Body of pancreas (tissue), 4 donors: ENCODE measurements at regions not wholly inside any gene's neighbourhood (a gene's known extent, or its start where the extent isn't known, plus 50 kb on each side); places are given as distances from the start of the nearest gene placed in this dataset.

Experiments
- ATAC-seq: fragments of 150-250 bp; one replicate; pipeline ENCODE4 v1.9.1; 2016
- DNase-seq, 4 donors: peaks; one replicate each; pipeline ENCODE4 v3.0.0-alpha.2; 2019
- H3K27ac ChIP-seq, 4 donors: fragments of 200-600 bp; sonication (generic); 1 replicate in 3 of 4; 2 replicates in 1 of 4; pipeline versions ENCODE4 v1.5.1 to v1.6.1; 2016 to 2019; ENCODE audit warnings: mild to moderate bottlenecking in 1 of 4, mixed read lengths in 1 of 4, moderate library complexity in 1 of 4
- H3K27me3 ChIP-seq, 2 donors: fragments of 200-600 bp; sonication (generic); one replicate each; pipeline ENCODE4 v1.6.0; 2016; ENCODE audit warnings: mild to moderate bottlenecking in 1 of 2
- H3K36me3 ChIP-seq, 2 donors: fragments of 200-600 bp; sonication (generic); replicated peaks in 1 of 2; 2 replicates each; pipeline ENCODE4 v1.5.1; 2016; ENCODE audit warnings: low read depth in 2 of 2; ENCODE audit not compliant: insufficient read depth in 1 of 2
- H3K4me1 ChIP-seq: fragments of 200-600 bp; sonication (generic); one replicate; pipeline ENCODE4 v1.6.0; 2016
- H3K4me3 ChIP-seq, 2 donors: fragments of 200-600 bp; sonication (generic); 1 replicate in 1 of 2; 2 replicates in 1 of 2; pipeline ENCODE4 v1.5.1; 2016 to 2019
- H3K9me3 ChIP-seq, 3 donors: fragments of 200-600 bp; sonication (generic); 1 replicate in 2 of 3; 2 replicates in 1 of 3; pipeline ENCODE4 v1.5.1; 2016
- CTCF ChIP-seq, 7 experiments: fragments of 450-650 bp in 4 of 7; fragments of 200-600 bp in 3 of 7; sonication (generic) in 3 of 7; IDR thresholded peaks; one replicate each; pipeline ENCODE4 v1.5.1; 2016 to 2019; ENCODE audit warnings: antibody characterized with exemption in 7 of 7
- POLR2A ChIP-seq, 3 donors: fragments of 450-650 bp; IDR thresholded peaks; one replicate each; pipeline ENCODE4 v1.6.1; 2016; ENCODE audit warnings: antibody characterized with exemption in 3 of 3, mild to moderate bottlenecking in 2 of 3
- WGBS, 2 donors: methylation state at CpG; one replicate each; pipeline ENCODE4 v1.1.5; 2017; 5-methylcytosine and 5-hydroxymethylcytosine counted together
- intact Hi-C: fragments of 100-400 bp; cut with DNase I; formaldehyde crosslinking; loops from one replicate; pipeline ENCODE4 v1.15.1; 2023

GRCh38 chr17:13143001-13143400, 125.2 kb upstream of the ELAC2 start:
- H3K4me1 ChIP-seq = no peaks in the 10 kb centered on the region
- H3K4me3 ChIP-seq = no peak overlapping the region
- 89 to 100% methylated on average over 1 of the region's 1 CpG for WGBS, 2 donors
- ATAC-seq (no peak), DNase-seq (no peak)
- no peak overlapping the region for H3K27ac ChIP-seq
- intact Hi-C loops = no loop called here
- TF ChIP-seq POLR2A (IDR thresholded peaks at IDR 0.05) (no peak), CTCF (IDR thresholded peaks at IDR 0.05) (no peak)
- H3K9me3 ChIP-seq = peaks cover 0 to 13% (median 0%) of the 10 kb centered on the region in 3 donors
- no peaks in the 10 kb centered on the region for H3K27me3 ChIP-seq
- no peaks in the 10 kb centered on the region for H3K36me3 ChIP-seq

- Histone ChIP-seq H3K36me3 (no peaks in the 10 kb centered on the region), H3K9me3 (peaks cover 0 to 13% (median 0%) of the 10 kb centered on the region in 3 donors), H3K27me3 (no peaks in the 10 kb centered on the region), H3K4me3 (no peak overlapping the region), H3K4me1 (no peaks in the 10 kb centered on the region), H3K27ac (no peak overlapping the region)
- 43 to 59% methylated on average over 2 of the region's 2 CpGs for WGBS, 2 donors
- intact Hi-C loops = no loop called here
- TF ChIP-seq POLR2A (IDR thresholded peaks at IDR 0.05) (no peak), CTCF (IDR thresholded peaks at IDR 0.05) (no peak)
- DNase-seq = no peak
- no peak for ATAC-seq
Observed at GRCh38 chr17:13140750-13141149, 122.9 kb upstream of the ELAC2 start.

GRCh38 chr17:13135506-13135905, 117.7 kb upstream of the ELAC2 start:
- DNase-seq = no peak
- ATAC-seq = no peak
- WGBS, 2 donors = 38 to 43% methylated on average over 5 of the region's 5 CpGs
- intact Hi-C loops = no loop called here
- H3K27ac ChIP-seq = no peak overlapping the region
- H3K4me1 ChIP-seq = no peaks in the 10 kb centered on the region
- H3K36me3 ChIP-seq = no peaks in the 10 kb centered on the region
- H3K4me3 ChIP-seq = no peak overlapping the region
- H3K27me3 ChIP-seq = no peaks in the 10 kb centered on the region
- TF ChIP-seq POLR2A (IDR thresholded peaks at IDR 0.05) (no peak), CTCF (IDR thresholded peaks at IDR 0.05) (no peak)
- peaks cover 0 to 13% (median 0%) of the 10 kb centered on the region in 3 donors for H3K9me3 ChIP-seq

GRCh38 chr17:13134076-13134475, 116.2 kb upstream of the ELAC2 start:
- WGBS, 2 donors = 24 to 26% methylated on average over 1 of the region's 1 CpG
- Histone ChIP-seq H3K27ac (no peak overlapping the region), H3K4me1 (no peaks in the 10 kb centered on the region), H3K27me3 (no peaks in the 10 kb centered on the region), H3K36me3 (no peaks in the 10 kb centered on the region), H3K4me3 (no peak overlapping the region), H3K9me3 (peaks cover 0 to 11% (median 0%) of the 10 kb centered on the region in 3 donors)
- TF ChIP-seq CTCF (IDR thresholded peaks at IDR 0.05) = no peak
- TF ChIP-seq POLR2A (IDR thresholded peaks at IDR 0.05) = no peak
- no peak for DNase-seq
- intact Hi-C loops = no loop called here
- no peak for ATAC-seq

- H3K4me3 ChIP-seq = no peak overlapping the region
- ATAC-seq (no peak), DNase-seq (no peak)
- H3K36me3 ChIP-seq = no peaks in the 10 kb centered on the region
- no peaks in the 10 kb centered on the region for H3K27me3 ChIP-seq
- H3K27ac ChIP-seq = no peak overlapping the region
- 60% methylated on average over 5 of the region's 5 CpGs for WGBS, 2 donors
- intact Hi-C loops = no loop called here
- no peaks in the 10 kb centered on the region for H3K4me1 ChIP-seq
- TF ChIP-seq CTCF (IDR thresholded peaks at IDR 0.05) = no peak
- TF ChIP-seq POLR2A (IDR thresholded peaks at IDR 0.05) = no peak
- H3K9me3 ChIP-seq = no peaks in the 10 kb centered on the region
Observed at GRCh38 chr17:13131225-13131624, 113.4 kb upstream of the ELAC2 start.
